ENCODE measurements at regions not wholly inside any gene's neighbourhood (a gene's known extent, or its start where the extent isn't known, plus 50 kb on each side); places are given as distances from the start of the nearest gene placed in this dataset.

GRCh38 chr11:115566180-115566764, 62.1 kb upstream of the CADM1 start:
- TF ChIP-seq CTCF (IDR thresholded peaks at IDR 0.05; ENCODE audit: extremely low read depth, insufficient read depth, missing control alignments): no peak
- in situ Hi-C loops (cut with MboI; ENCODE audit: low pct_unique_long_range_greater_than_20kb, low sequenced_read_pairs, unreplicated experiment): no loop called here

GRCh38 chr11:115564851-115565250, 60.6 kb upstream of the CADM1 start:
- no peak for TF ChIP-seq CTCF (IDR thresholded peaks at IDR 0.05; ENCODE audit: extremely low read depth, insufficient read depth, missing control alignments)
- in situ Hi-C loops (cut with MboI; ENCODE audit: low pct_unique_long_range_greater_than_20kb, low sequenced_read_pairs, unreplicated experiment): no loop called here
- no peak for DNase-seq (ENCODE audit: low spot score)

More at GRCh38 chr11:115566180-115566764, 62.1 kb upstream of the CADM1 start:
- DNase-seq (ENCODE audit: low spot score): no peak

- TF ChIP-seq CTCF (IDR thresholded peaks at IDR 0.05; ENCODE audit: extremely low read depth, insufficient read depth, missing control alignments): no peak
- in situ Hi-C loops (cut with MboI; ENCODE audit: low pct_unique_long_range_greater_than_20kb, low sequenced_read_pairs, unreplicated experiment): no loop called here
- no peak for DNase-seq (ENCODE audit: low spot score)
Measured at GRCh38 chr11:115561116-115561515, 56.9 kb upstream of the CADM1 start.

- in situ Hi-C loops (cut with MboI; ENCODE audit: low pct_unique_long_range_greater_than_20kb, low sequenced_read_pairs, unreplicated experiment): no loop called here
- no peak for TF ChIP-seq CTCF (IDR thresholded peaks at IDR 0.05; ENCODE audit: extremely low read depth, insufficient read depth, missing control alignments)
- DNase-seq (ENCODE audit: low spot score): no peak
Measured at GRCh38 chr11:115558635-115559034, 54.4 kb upstream of the CADM1 start.

- in situ Hi-C loops (cut with MboI; ENCODE audit: low pct_unique_long_range_greater_than_20kb, low sequenced_read_pairs, unreplicated experiment): no loop called here
- DNase-seq (ENCODE audit: low spot score): no peak
- TF ChIP-seq CTCF (IDR thresholded peaks at IDR 0.05; ENCODE audit: extremely low read depth, insufficient read depth, missing control alignments): no peak
Measured at GRCh38 chr11:115557681-115558080, 53.5 kb upstream of the CADM1 start.

GRCh38 chr11:115556984-115557383, 52.8 kb upstream of the CADM1 start:
- in situ Hi-C loops (cut with MboI; ENCODE audit: low pct_unique_long_range_greater_than_20kb, low sequenced_read_pairs, unreplicated experiment): no loop called here
- no peak for DNase-seq (ENCODE audit: low spot score)
- no peak for TF ChIP-seq CTCF (IDR thresholded peaks at IDR 0.05; ENCODE audit: extremely low read depth, insufficient read depth, missing control alignments)

All from GM13977 (cell line).